GM18907 (cell line): ENCODE measurements at regions not wholly inside any gene's neighbourhood (a gene's known extent, or its start where the extent isn't known, plus 50 kb on each side); places are given as distances from the start of the nearest gene placed in this dataset.

Experiments
- ATAC-seq: cut with Tn5 transposase; IDR thresholded peaks from one replicate; pipeline ENCODE4 v1.9.1; 2021; ENCODE audit warnings: mild to moderate bottlenecking, moderate library complexity; ENCODE audit not compliant: unreplicated experiment

DNA sequence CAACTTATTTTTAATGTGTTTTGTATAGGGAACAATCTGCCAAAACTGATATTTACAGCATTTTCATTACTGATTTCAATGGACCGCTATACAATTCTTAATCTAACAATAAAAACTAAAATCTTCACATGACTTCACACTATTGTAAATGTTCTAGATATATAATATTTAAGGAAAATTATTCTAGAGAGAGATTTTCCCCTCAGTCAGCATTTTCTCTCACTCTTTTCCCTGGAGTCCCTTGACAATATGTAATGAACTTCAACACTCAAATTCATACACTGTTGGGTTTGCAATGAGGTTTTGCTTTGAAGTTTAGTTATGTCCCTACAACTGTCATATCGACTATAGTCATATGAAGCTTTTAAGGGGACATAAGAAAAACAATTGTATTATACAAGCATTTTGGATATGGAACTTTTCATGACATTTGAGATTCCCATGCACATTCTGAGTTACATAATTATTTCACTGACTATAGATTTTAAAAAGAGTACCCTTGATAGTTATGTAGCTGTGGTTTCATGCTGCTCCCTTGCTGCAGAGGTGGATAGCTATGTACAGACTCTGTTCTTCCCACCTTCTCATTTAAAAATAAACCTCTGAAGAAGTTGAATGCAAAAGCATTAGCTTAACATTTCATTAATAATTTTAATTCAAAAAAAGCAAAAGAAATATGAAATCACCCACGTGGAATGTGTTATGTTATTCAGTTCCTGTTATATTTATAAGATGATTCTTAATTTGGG, 338.5 kb downstream of the AKAIN1 start:
- no peak for ATAC-seq

DNA sequence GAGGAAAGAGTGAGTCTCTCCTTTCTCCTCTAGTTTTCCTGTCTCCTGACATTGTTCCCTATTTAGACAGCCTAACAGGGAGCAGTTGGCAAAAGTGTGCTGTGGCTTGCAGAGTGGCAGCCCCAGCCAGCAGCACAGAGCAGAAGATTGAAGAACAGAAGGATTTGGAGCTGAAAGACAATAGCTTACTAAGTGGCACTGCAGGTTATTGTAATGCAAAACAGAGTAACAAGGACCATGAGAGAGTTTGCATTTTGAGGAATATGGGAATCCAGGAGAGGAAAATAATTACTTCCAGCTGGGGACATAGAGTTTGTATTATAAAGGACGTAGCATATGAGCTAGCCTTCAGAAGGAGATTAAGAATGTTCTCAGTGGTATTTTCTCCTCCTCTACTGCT, 342.4 kb downstream of the AKAIN1 start:
- no peak for ATAC-seq

DNA sequence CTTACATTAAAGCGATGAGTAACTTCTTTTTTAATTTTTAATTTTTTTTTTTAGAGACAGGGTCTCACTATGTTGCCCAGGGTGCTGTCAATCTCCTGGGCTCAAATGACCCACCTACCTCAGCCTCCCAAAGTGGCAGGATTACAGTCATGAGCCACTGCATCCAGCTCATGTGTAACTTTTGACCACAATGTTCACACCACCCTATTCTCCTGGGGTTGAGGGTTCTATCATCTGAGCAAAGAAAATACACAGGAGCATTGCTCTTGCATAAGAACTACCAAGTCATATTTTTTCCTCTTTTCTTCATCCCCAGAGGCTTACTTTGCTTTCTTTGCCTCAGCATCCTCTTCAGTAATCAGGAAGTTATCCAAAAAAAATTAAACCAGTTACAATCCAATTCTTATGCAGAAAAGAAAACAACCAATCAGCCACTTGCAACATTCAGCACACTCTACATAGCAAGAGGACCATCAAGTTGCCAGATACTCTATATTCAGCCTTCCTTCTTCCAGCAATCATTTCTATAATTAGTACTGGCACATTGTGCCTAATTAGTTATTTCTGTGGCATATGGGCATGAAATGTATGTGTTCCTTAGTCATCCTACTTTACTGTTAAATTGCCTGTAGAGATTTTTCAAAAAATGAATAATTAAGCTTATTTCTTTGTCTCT, 345.6 kb downstream of the AKAIN1 start:
- ATAC-seq: no peak

DNA sequence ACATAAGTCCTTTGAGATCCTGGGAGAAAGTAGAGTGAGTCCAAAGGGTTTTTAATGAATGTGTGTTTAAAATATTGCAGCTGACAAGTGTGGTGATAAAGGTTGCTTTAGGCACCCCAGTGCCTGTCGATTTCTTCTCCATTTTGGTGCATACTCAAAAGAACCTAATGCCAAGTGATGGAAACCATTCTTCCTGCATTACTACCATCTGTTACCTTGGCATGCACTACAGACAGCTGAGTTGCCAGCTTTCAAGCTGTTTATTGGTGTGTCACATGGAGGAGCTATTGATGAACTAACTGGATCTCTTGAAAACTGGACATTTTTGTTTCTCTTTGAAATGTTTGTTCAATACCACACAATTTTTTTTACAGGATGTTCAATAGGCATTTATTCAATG, 350.0 kb downstream of the AKAIN1 start:
- ATAC-seq: no peak

DNA sequence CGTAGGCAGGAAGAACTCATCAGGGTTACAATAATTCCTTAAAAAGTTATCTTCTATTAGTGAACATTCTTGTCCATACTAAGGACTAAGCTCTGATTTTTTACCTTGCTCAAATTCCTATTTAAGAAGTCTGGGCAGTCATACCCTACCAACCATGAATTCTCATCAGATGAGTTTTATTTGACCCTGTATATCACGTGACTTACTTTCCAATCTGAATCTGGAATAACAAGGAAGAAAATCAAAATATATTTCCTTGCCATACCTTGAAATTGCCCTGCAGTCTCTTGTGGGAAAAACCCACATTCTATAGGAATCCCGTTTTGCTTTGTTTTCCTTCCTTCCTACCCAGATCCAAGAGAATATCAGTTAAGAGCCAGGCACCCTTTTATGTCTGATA, 352.7 kb downstream of the AKAIN1 start:
- no peak for ATAC-seq

DNA sequence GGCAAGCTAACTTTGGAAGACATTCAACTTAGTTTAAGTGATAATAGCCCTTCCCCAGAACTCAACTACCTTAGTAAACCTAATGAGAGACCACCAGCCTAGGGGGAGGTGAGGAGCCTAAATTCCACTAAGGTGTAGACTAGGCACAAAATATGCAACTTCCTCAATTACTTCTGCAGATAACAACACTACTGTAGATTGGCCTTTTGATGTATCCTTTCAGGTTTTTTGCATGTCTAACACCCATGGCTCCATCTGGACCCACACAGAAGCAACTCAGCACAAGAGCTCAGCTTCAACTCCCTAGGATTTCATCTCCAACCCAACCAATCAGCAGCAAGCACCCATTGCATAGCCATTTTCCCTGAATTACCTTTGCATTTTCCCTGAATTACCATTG, 353.3 kb downstream of the AKAIN1 start:
- no peak for ATAC-seq

DNA sequence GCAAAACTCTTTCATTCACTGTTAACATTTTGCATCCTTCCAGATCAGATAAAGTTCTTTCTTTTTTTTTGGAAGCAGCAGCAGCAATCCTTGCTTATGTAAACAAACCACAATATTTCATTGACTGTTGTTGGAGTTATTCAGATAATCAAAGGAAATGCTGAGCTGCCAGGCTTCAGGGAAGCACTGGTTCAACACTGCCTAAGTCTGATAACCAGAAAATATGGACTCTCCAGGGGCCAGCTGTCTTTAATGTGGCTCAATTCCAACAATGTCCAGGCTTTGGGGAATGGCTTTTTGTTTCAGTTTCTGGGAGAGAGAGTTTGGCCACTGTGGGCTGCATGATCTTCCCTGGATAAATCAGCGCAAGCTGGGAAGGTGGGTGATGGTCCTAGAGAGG, 354.3 kb downstream of the AKAIN1 start:
- no peak for ATAC-seq

DNA sequence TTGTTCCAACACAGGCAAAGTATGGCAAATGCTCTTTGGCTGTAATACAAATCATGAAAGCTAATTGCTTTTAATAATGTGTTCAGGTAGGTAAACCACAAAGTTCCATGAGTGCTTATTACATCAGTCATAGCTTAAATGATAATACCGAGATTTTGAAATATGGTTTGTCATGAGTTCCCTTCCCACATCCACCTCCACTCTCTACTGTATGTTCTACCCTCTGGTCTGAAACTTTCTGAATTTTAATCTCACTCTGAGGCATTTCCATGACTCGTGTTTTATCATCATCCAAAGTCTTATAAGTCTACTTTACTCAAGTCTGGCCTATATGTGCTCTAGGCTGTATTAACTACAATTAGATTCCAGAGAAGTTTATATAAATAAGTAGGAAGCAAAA, 354.8 kb downstream of the AKAIN1 start:
- no peak for ATAC-seq

DNA sequence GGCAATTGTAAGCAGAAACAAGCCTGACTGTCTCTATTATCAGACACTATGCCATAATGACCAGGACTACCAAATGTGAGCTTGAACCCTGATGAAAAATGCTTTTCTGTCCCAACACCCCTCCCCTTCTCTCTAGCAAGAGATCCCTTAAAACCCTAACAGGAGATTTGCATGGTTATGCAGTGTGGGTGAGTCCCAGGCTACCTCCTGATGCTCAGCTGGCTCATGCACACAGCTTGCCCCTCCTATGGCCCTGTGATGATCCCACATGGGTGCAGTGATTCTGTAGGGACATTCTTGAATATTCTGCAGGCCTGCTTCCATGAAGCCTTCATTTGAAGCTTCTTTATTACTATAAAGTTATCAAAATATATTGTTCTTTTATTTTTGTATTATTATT, 357.4 kb downstream of the AKAIN1 start:
- ATAC-seq: no peak

DNA sequence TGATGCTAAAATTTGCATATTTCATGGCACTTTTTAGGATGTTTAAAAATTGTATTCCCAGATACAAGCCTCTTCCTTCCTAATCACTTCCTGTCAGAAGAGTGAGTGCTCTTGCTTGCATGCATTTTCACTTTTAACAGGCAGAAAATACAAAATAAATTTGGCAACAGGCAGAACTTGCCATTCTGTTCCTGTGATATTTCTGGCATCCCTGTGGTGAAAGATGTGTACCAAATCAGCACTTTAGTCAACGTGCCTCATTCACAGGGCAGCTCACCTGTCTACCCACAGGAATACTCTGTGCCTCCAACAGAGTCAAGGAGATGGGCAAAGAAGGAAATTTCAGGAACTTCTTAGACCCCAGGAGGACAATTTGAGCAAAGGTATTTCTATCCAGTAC, 360.9 kb downstream of the AKAIN1 start:
- ATAC-seq: no peak

DNA sequence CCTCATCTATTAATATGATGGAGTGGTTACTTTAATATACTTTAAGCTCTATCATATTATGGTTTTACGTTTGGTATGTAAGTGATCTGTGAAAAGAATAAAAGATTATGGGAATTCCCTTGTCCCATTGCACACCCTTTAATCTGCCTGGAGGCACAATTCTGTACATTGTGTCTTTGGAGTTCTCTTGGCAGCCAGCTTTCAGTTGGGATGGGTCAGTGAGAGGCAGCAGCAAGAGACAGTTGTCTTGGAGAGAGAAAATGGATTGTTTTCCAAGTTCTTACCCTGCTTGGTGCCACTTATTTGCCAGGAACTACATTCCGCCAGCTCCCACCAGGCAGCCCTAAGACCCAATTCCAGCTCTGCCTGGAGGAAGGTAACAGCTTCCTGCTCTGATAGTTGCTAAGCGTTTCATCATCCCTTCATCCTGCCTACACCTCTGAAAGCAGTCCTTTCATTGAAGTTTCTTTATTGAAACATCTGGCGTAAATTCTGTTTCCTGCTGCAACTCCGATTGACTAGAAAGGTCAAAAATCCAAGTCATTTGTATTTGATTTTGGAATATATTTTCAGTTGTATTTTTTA, 365.2 kb downstream of the AKAIN1 start:
- no peak for ATAC-seq

DNA sequence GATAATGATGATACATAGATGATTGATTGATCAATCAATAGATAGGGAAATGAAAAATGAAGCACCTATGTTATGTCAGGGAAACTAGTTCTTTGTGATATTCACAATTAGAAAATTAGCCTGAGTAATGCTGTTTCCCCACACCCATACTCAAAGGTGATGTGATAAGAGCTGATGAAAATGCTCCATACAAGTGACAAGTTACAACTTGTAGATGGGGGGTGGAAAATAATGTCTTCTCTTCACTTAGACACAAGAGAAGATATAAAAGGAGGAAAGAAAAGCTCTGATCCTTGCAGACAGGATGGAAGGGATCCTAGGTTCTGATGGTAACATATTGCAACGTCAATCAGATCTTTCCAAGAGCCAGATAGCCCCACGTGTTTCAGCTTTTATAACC, 365.9 kb downstream of the AKAIN1 start:
- ATAC-seq: no peak

DNA sequence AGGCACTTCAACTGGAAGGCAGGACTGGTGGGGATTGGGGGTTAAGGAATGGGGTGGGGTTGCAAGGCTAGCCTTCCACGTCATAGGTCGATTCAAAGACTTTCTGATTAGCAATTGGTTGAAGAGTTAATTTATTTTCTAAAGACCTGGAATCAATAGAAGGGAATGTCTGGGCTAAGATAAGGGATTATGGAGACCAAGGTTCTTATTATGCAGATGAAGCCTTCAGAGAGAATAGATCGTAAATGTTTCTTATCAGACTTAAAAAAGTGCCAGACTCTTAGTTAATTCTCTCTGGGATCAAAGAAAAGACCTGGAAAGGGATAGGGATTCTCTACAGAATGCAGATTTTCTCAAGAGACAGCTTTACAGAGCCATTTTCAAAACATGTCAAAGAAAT, 368.0 kb upstream of the DLGAP1 start:
- ATAC-seq: no peak

DNA sequence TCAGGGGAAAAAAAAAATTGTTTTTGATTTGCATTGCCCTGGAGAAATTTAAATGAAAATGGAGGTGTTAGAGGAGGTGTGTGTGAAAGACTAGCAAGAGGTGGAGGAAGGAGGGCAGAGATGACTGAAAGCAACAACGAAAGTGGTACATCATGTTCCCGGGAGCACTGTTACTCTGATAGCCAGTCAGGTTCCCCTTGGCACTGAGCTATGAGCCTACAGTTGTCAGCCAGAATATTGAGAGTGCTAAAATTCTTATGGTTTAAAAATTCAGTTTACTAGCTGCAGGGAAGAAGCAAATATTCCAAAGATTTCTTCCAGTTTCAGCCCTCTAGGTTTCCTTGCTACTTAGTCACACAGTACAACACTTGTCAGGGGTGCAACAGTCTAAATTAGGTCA, 366.7 kb upstream of the DLGAP1 start:
- ATAC-seq: no peak

DNA sequence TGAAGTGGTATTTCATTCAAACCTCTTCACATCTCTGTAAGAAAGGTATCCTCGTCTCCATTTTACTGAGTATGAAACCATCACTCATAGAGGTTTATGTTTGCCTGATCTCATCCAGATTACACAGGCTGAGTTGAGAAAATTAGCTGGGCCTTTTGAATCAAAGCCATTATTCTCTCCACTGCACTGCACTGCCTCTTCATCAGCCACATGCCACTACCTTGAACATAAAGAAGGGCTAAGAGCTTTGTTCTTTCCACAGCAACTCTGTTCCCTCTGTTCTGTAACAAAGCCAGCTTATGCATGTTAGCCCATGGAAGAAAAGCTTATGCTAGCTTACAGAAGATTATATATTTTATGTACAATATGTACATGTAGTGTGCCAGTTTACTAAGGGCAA, 362.6 kb upstream of the DLGAP1 start:
- no peak for ATAC-seq

DNA sequence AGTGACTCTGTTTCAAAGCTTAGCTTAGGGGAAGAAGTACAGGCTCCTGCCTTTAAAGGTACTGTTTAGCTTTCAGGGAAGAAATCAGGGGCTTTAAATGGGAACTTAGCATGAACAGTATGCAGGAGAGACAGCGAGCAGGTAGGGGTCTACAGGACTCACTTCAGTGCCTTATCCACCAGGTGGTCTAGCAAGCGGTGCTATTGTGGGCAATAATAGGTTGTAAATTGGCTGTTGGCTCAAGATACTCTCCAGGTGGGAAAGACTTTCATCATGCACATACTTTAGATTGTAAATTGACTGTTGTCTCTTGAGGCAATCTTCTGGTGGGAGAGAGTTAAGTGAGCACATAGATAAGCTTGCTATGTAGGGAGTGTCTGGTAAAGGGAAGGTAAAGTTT, 358.6 kb upstream of the DLGAP1 start:
- ATAC-seq: no peak

DNA sequence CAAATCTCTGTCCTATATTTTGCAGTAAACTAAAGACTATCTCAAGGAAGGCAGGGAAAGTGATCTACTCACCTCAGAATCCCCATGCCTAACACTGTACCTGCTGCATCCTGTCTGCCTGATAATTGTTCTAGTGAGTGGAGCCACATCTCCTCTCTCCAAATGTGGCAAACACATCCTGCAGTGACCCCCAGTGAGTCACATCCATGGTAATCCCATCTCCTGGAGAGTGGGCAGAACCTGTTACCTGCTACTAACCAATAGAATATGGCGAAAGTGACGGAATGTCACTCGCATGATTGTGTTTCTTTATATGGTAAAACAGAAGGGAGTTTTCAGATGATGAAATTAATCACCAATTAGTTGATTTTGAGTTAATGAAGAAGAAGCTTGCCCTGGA, 353.8 kb upstream of the DLGAP1 start:
- ATAC-seq: no peak

DNA sequence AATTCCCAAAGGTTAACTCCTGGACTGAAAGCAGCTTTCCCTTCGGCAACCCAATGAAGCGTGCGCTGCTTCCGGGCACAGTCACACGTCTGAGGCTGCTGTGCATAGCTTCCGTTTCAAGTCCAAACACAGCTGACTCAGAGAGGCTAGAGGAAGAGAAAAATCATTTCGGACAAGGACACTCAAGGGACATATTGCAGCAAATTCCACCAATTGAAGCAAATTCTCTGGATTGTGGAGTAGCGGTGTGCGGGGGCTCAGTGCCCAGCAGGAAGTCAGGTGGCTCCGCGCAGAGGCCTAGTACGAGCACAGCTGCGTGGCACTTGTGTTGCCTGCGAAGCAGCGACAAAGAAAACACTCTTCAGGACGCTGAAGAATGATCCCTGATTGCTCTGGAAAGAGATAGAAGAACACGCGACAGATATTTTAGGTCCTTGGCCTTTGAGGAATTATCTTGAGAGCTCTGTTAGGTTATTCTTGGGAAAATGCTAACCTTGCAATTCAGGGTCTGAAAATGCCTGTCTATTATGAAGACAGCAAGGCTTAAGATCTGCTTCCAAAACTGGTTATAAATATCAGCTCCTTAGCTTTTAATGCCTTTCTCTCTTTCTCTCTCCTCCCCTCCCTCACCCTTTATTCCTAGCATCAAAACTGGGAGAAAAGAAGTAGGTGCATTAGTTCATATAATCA, 352.6 kb upstream of the DLGAP1 start:
- ATAC-seq: no peak

DNA sequence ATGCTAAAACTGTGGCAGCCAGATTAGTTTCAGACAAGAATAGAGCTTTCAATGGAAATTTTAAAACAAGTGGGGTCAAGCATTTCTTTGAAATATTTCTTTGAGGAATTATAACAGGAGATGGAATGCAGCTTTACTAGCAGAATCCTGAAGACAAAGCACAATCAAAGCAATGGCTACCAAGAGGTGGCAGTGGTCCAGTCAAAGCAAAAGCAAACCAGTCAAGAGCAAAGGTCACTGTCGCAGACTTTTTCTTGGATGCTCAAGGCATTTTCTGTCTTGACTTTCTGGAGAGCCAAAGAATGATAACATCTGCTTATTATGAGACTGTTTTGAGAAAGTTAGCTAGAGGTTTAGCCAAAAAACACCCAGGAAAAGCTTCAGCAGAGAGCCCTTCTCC, 351.2 kb upstream of the DLGAP1 start:
- no peak for ATAC-seq

DNA sequence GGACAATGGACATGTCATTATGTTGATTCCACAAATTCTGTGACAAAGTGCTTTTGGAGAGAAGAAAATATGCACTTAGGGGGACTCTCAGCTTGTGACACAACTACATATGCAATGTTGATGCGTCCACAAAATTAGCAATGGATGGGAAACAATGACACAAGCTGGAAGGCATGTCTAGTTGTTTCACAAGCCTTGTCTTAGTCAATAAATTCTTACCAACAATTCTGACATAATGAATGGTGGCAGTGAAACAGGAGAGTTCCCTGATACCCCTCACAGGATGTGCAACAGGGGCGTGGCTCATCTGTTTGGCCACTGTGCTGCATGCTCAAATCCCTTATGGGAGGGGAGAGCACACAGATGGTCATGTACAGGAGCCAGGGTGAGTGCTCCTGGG, 347.2 kb upstream of the DLGAP1 start:
- no peak for ATAC-seq

DNA sequence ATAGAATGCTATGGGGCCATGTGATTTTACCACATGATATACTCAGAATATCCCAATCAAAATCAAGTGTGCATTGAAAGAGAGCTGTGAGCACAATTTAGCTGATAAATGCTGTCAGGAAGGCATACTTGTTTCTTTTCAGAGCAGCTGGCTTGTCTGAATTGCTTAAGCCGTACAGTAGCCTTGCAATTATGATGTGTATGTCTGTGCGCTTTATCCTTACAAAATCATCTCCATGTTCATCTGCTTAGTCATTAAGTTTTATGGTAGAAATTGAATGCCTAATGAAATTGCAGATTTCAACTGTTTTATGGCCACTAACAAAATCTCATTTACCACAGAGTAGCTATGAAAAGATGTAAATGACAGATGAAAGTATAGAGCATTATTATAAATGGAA, 346.0 kb upstream of the DLGAP1 start:
- ATAC-seq: no peak
